ENCODE measurements at regions not wholly inside any gene's neighbourhood (a gene's known extent, or its start where the extent isn't known, plus 50 kb on each side); places are given as distances from the start of the nearest gene placed in this dataset.

GRCh38 chr11:129722529-129722928, 93.1 kb upstream of the TMEM45B start:
- no peak for DNase-seq (ENCODE audit: low spot score)
- ATAC-seq (ENCODE audit: low FRiP score): no peak
- TF ChIP-seq CTCF (IDR thresholded peaks at IDR 0.05): no peak

GRCh38 chr11:129723146-129723760, 92.4 kb upstream of the TMEM45B start:
- ATAC-seq (ENCODE audit: low FRiP score) (no peak), DNase-seq (ENCODE audit: low spot score) (no peak)
- no peak for TF ChIP-seq CTCF (IDR thresholded peaks at IDR 0.05)

GRCh38 chr11:129723761-129724162, 91.9 kb upstream of the TMEM45B start:
- ATAC-seq (ENCODE audit: low FRiP score) (no peak), DNase-seq (ENCODE audit: low spot score) (no peak)
- TF ChIP-seq CTCF (IDR thresholded peaks at IDR 0.05): no peak

GRCh38 chr11:129724866-129725265, 90.8 kb upstream of the TMEM45B start:
- no peak for TF ChIP-seq CTCF (IDR thresholded peaks at IDR 0.05)
- DNase-seq (ENCODE audit: low spot score) (no peak), ATAC-seq (ENCODE audit: low FRiP score) (no peak)

GRCh38 chr11:129726179-129726578, 89.5 kb upstream of the TMEM45B start:
- no peak for TF ChIP-seq CTCF (IDR thresholded peaks at IDR 0.05)
- no peak for ATAC-seq (ENCODE audit: low FRiP score)
- DNase-seq (ENCODE audit: low spot score): no peak

- ATAC-seq (ENCODE audit: low FRiP score): no peak
- DNase-seq (ENCODE audit: low spot score): no peak
- no peak for TF ChIP-seq CTCF (IDR thresholded peaks at IDR 0.05)
Measured at GRCh38 chr11:129728581-129728980, 87.1 kb upstream of the TMEM45B start.

GRCh38 chr11:129729216-129729615, 86.4 kb upstream of the TMEM45B start:
- no peak for ATAC-seq (ENCODE audit: low FRiP score)
- no peak for TF ChIP-seq CTCF (IDR thresholded peaks at IDR 0.05)
- DNase-seq (ENCODE audit: low spot score): no peak

Measured in omental fat pad (tissue), 3 donors.